HepG2 (cell line): ENCODE measurements at regions not wholly inside any gene's neighbourhood (a gene's known extent, or its start where the extent isn't known, plus 50 kb on each side); places are given as distances from the start of the nearest gene placed in this dataset.
A peak's percentile ranks its signal among the peaks of the same experiment; 100 is the strongest.

ENCODE experiments used
- ATAC-seq: fragments of 200-7000 bp; cut with Tn5 transposase; 3 replicates; pipeline ENCODE4 v1.9.1; 2020; ENCODE audit warnings: mild to moderate bottlenecking, moderate library complexity
- BruUV-seq: library from RNA; stranded (reverse); fragments of 400-500 nt; replicated peaks from 2 replicates; lab custom pipeline; 2021; lab: Mats Ljungman, UMichigan
- CTCF ChIA-PET: fragments of 300-600 bp; formaldehyde crosslinking; extraction: SDS; loops from one replicate; lab custom pipeline; 2021; ENCODE audit warnings: low total read pairs, inconsistent platforms, low intra/inter-chr PET ratio; lab: Yijun Ruan, JAX
- POLR2A ChIA-PET: fragments of 350-600 bp; sonication (Branson Sonifier 250); formaldehyde crosslinking; loops from one replicate; lab custom pipeline; 2020; ENCODE audit warnings: antibody characterized with exemption, inconsistent platforms; lab: Yijun Ruan, JAX
- DNase-seq: peaks from one replicate; pipeline ENCODE4 v3.0.0-alpha.2; 2015; ENCODE audit warnings: low spot score
- FAIRE-seq: peaks from 3 replicates; lab custom pipeline; 2011; peaks lifted over from hg19 to GRCh38; lab: Jason Lieb, UNC
- H2AFZ ChIP-seq: one replicate; pipeline ENCODE4 v1.6.1; 2011; ENCODE audit warnings: low read length, inconsistent platforms
- H3K27ac ChIP-seq: fragments of 300-600 bp; 3 replicates; pipeline ENCODE4 v1.8.0; 2011; ENCODE audit warnings: mixed run types, mild to moderate bottlenecking, mixed read lengths, low read length, inconsistent platforms; ENCODE audit not compliant: insufficient read depth; ENCODE audit errors: extremely low read length
- H3K27me3 ChIP-seq, 2 experiments: fragments of 200-600 bp in 1 of 2; 2 replicates in 1 of 2; 3 replicates in 1 of 2; pipeline versions ENCODE4 v1.6.0 to v1.8.0; 2011; ENCODE audit warnings: low read length in 2 of 2, mild to moderate bottlenecking in 2 of 2, moderate library complexity in 2 of 2, inconsistent platforms in 1 of 2; ENCODE audit not compliant: insufficient read depth in 2 of 2, control insufficient read depth in 1 of 2
- H3K36me3 ChIP-seq, 2 experiments: fragments of 200-600 bp in 1 of 2; replicated peaks in 1 of 2; 2 replicates in 1 of 2; 3 replicates in 1 of 2; pipeline versions ENCODE4 v1.5.1 to v1.8.0; 2011; ENCODE audit warnings: low read length in 2 of 2, inconsistent platforms in 1 of 2; ENCODE audit not compliant: insufficient read depth in 2 of 2, control insufficient read depth in 1 of 2
- H3K4me1 ChIP-seq: 2 replicates; pipeline ENCODE4 v1.5.1; 2012; ENCODE audit warnings: low read length, inconsistent platforms; ENCODE audit not compliant: insufficient read depth
- H3K4me2 ChIP-seq: 2 replicates; pipeline ENCODE4 v1.6.0; 2011; ENCODE audit warnings: low read depth, low read length, inconsistent platforms
- H3K4me3 ChIP-seq, 3 experiments: fragments of 200-600 bp in 1 of 3; sonication (generic), shearing (Covaris generic) in 1 of 3; replicated peaks in 1 of 3; 2 replicates each; pipeline ENCODE4 v1.5.1; 2011 to 2016; ENCODE audit warnings: low read length in 3 of 3, inconsistent platforms in 2 of 3, low read depth in 2 of 3, mild to moderate bottlenecking in 2 of 3, control low read depth in 1 of 3, mixed read lengths in 1 of 3; ENCODE audit not compliant: insufficient read depth in 1 of 3
- H3K79me2 ChIP-seq: one replicate; pipeline ENCODE4 v1.6.1; 2011; ENCODE audit warnings: low read length, inconsistent platforms; ENCODE audit not compliant: insufficient read depth
- H3K9ac ChIP-seq: 2 replicates; pipeline ENCODE4 v1.6.0; 2011; ENCODE audit warnings: mild to moderate bottlenecking, low read depth, low read length, inconsistent platforms; ENCODE audit not compliant: insufficient read depth
- H3K9me3 ChIP-seq: 2 replicates; pipeline ENCODE4 v1.5.1; 2012; ENCODE audit warnings: mild to moderate bottlenecking, low read length
- H4K20me1 ChIP-seq: 2 replicates; pipeline ENCODE4 v1.6.0; 2011; ENCODE audit warnings: inconsistent platforms, mild to moderate bottlenecking, low read length, moderate library complexity; ENCODE audit not compliant: insufficient read depth
- BATF2 ChIP-seq: sonication (generic); formaldehyde crosslinking; IDR thresholded peaks from 2 replicates; pipeline ENCODE4 v1.8.0; 2022; ENCODE audit warnings: mild to moderate bottlenecking, missing genetic modification reagents, moderate library complexity
- BHLHE40 ChIP-seq: IDR thresholded peaks from 2 replicates; pipeline ENCODE4 v1.6.1; 2011; ENCODE audit warnings: low read length, improper control_type of control experiment
- CREB3 ChIP-seq: sonication (generic); formaldehyde crosslinking; IDR thresholded peaks from 2 replicates; pipeline ENCODE4 v1.5.0; 2020; ENCODE audit warnings: missing genetic modification reagents
- ELF3 ChIP-seq: IDR thresholded peaks from 2 replicates; pipeline ENCODE4 v1.6.1; 2016; ENCODE audit warnings: missing genetic modification reagents, missing compliant biosample characterization
- GTF2F1 ChIP-seq: fragments of 150-350 bp; IDR thresholded peaks from 2 replicates; pipeline ENCODE4 v1.6.1; 2014; ENCODE audit warnings: low read length
- HNF1A ChIP-seq, 2 experiments: sonication (generic) in 1 of 2; formaldehyde crosslinking in 1 of 2; IDR thresholded peaks; 2 replicates each; pipeline versions ENCODE4 v1.4.0 to v1.6.1; 2016 to 2020; ENCODE audit warnings: borderline replicate concordance in 1 of 2, low read depth in 1 of 2, mild to moderate bottlenecking in 1 of 2, missing genetic modification reagents in 1 of 2
- HNF4A ChIP-seq: sonication (generic); formaldehyde crosslinking; IDR thresholded peaks from 2 replicates; pipeline ENCODE4 v1.4.0; 2020; ENCODE audit warnings: missing genetic modification reagents
- IRF2 ChIP-seq: IDR thresholded peaks from 2 replicates; pipeline ENCODE4 v1.6.1; 2018; ENCODE audit warnings: missing genetic modification reagents, missing compliant biosample characterization
- JUNB ChIP-seq: sonication (generic); formaldehyde crosslinking; IDR thresholded peaks from 2 replicates; pipeline ENCODE4 v1.8.0; 2022; ENCODE audit warnings: missing genetic modification reagents, mild to moderate bottlenecking, borderline replicate concordance
- RAD21 ChIP-seq: fragments of 450-650 bp; formaldehyde crosslinking; IDR thresholded peaks from 2 replicates; pipeline ENCODE4 v1.5.0; 2020; ENCODE audit warnings: mild to moderate bottlenecking
- RXRB ChIP-seq: IDR thresholded peaks from 2 replicates; pipeline ENCODE4 v1.6.1; 2016; ENCODE audit warnings: borderline replicate concordance, missing genetic modification reagents, missing compliant biosample characterization
- SATB2 ChIP-seq: sonication (generic); formaldehyde crosslinking; IDR thresholded peaks from 2 replicates; pipeline ENCODE4 v1.5.0; 2020; ENCODE audit warnings: missing genetic modification reagents
- TBP ChIP-seq: sonication (generic); formaldehyde crosslinking; IDR thresholded peaks from 2 replicates; pipeline ENCODE4 v1.5.0; 2020; ENCODE audit warnings: missing genetic modification reagents
- ZFP36L1 ChIP-seq: sonication (generic); formaldehyde crosslinking; IDR thresholded peaks from 2 replicates; pipeline ENCODE4 v1.8.0; 2022; ENCODE audit warnings: mild to moderate bottlenecking, missing genetic modification reagents, moderate library complexity
- ZNF24 ChIP-seq: fragments of 450-650 bp; IDR thresholded peaks from 2 replicates; pipeline ENCODE4 v1.6.1; 2017; ENCODE audit warnings: antibody characterized with exemption, mild to moderate bottlenecking
- ZNF614 ChIP-seq: IDR thresholded peaks from 2 replicates; pipeline ENCODE4 v1.6.1; 2018; ENCODE audit warnings: missing biosample characterization, missing genetic modification reagents, inconsistent platforms, borderline replicate concordance
- ZNF619 ChIP-seq: sonication (generic); formaldehyde crosslinking; IDR thresholded peaks from 2 replicates; pipeline ENCODE4 v1.4.0; 2020; ENCODE audit warnings: mild to moderate bottlenecking, missing genetic modification reagents
- ZNF770 ChIP-seq: sonication (generic); formaldehyde crosslinking; IDR thresholded peaks from 2 replicates; pipeline ENCODE4 v1.5.0; 2020; ENCODE audit warnings: mild to moderate bottlenecking, missing genetic modification reagents
- WGBS: methylation state at CpG from one replicate; pipeline ENCODE4 v1.1.6; 2017; ENCODE audit warnings: low lambda C conversion rate; 5-methylcytosine and 5-hydroxymethylcytosine counted together
- in situ Hi-C: cut with HindIII; loops from 2 replicates; pipeline ENCODE4 v1.10.0; 2017; ENCODE audit warnings: low pct_unique_long_range_greater_than_20kb; ENCODE audit not compliant: extremely low pct_ligation_motif_present
- intact Hi-C: fragments of 100-400 bp; cut with micrococcal nuclease; formaldehyde crosslinking; loops from one replicate; pipeline ENCODE4 v1.10.0; 2022; ENCODE audit not compliant: unreplicated experiment

- peak; percentile 47 for FAIRE-seq
- H3K9ac ChIP-seq, result no peak overlapping the region
- no peaks in the 10 kb centered on the region for H3K9me3 ChIP-seq
- no peaks in the 10 kb centered on the region for H3K27me3 ChIP-seq
- CTCF ChIA-PET, result interaction anchor here (1.3 to 2.2 kb wide), 4 partner anchors 177 to 326 kb away, joined by 5 to 37 read pairs (median 15); no protein-coding TSS in a partner anchor
- 0% methylated on average over 1 of the region's 1 CpG for WGBS
- no peak overlapping the region for H3K4me2 ChIP-seq
- no TSS peak for BruUV-seq
- H2AFZ ChIP-seq, result no peak overlapping the region
- intact Hi-C loops (loop anchor here (1.0 to 5.0 kb wide), 4 partner anchors 112 to 326 kb away; partner anchors contain the start of gene MMS22L), in situ Hi-C loops (loop anchor here (10.0 kb wide), 1 partner anchor 209 kb away; no protein-coding TSS in a partner anchor)
- no peaks in the 10 kb centered on the region for H3K36me3 ChIP-seq
- no peak overlapping the region for H3K4me3 ChIP-seq
- no peaks in the 10 kb centered on the region for H4K20me1 ChIP-seq
- H3K27ac ChIP-seq, result no peak overlapping the region
- DNase-seq, result peak; percentile 65
- no peaks in the 10 kb centered on the region for H3K4me1 ChIP-seq
- POLR2A ChIA-PET, result no interaction called here
- no peaks in the 10 kb centered on the region for H3K79me2 ChIP-seq
- peak; percentile 61 for ATAC-seq
- TF ChIP-seq ZFP36L1 (no peak), IRF2 (CRISPR knock-in tag) (no peak), RXRB (CRISPR knock-in tag) (peak; percentile 23; the same call in 1 of the 2 replicates), ZNF24 (peak; percentile 92), GTF2F1 (no peak), ZNF619 (CRISPR knock-in tag) (no peak), RAD21 (CRISPR knock-in tag) (peak; percentile 68), ZNF770 (CRISPR knock-in tag) (no peak), TBP (no peak), ZNF614 (CRISPR knock-in tag) (no peak), HNF4A (CRISPR knock-in tag) (peak; percentile 28; the same call in 1 of the 2 replicates), BATF2 (no peak), CREB3 (no peak), SATB2 (no peak), JUNB (CRISPR knock-in tag) (no peak), HNF1A (IDR thresholded peaks at IDR 0.05; ENCODE audit: low read depth) (no peak), HNF1A (CRISPR knock-in tag; IDR thresholded peaks at IDR 0.05; ENCODE audit: borderline replicate concordance) (no peak), ELF3 (no peak), BHLHE40 (no peak)
Measured at GRCh38 chr6:97394160-97394748, 111.2 kb upstream of the MMS22L start.
